ENCODE measurements at regions not wholly inside any gene's neighbourhood (a gene's known extent, or its start where the extent isn't known, plus 50 kb on each side); places are given as distances from the start of the nearest gene placed in this dataset.
"Not testable (repeated sequence)": the region's sequence is repeated elsewhere in the genome, so short reads cannot be mapped to it uniquely, and the experiment has no call there.

- DNase-seq = no peak
- Mint-ChIP-seq H3K4me3 (no peak overlapping the region), H3K9me3 (peaks cover 21 to 24% of the 10 kb centered on the region in 2 donors), H3K27me3 (ENCODE audit: low read depth in 2 of 2) (no peaks in the 10 kb centered on the region), H3K36me3 (peaks cover 14% of the 10 kb centered on the region), H3K4me1 (no peaks in the 10 kb centered on the region), H3K27ac (no peak overlapping the region)
- no peaks in the 10 kb centered on the region for H3K4me1 ChIP-seq (ENCODE audit: control insufficient read depth, insufficient read depth, low read length)
- no peak for TF ChIP-seq CTCF (IDR thresholded peaks at IDR 0.05)
- no peaks in the 10 kb centered on the region for H3K27me3 ChIP-seq (ENCODE audit: control insufficient read depth, insufficient read depth, low read length)
- intact Hi-C loops (cut with micrococcal nuclease) = no loop called here
- no peak for ATAC-seq
- no peaks in the 10 kb centered on the region for H3K9me3 ChIP-seq (ENCODE audit: control insufficient read depth, insufficient read depth, low read length)
- no peak overlapping the region for H3K4me3 ChIP-seq (ENCODE audit: low read length)
- H3K36me3 ChIP-seq (ENCODE audit: control insufficient read depth, insufficient read depth, low read length) = no peaks in the 10 kb centered on the region
- H3K27ac ChIP-seq (ENCODE audit: low read length) = no peak overlapping the region
Measured at GRCh38 chr4:117135634-117136354, 50.4 kb upstream of the TRAM1L1 start.

DNA sequence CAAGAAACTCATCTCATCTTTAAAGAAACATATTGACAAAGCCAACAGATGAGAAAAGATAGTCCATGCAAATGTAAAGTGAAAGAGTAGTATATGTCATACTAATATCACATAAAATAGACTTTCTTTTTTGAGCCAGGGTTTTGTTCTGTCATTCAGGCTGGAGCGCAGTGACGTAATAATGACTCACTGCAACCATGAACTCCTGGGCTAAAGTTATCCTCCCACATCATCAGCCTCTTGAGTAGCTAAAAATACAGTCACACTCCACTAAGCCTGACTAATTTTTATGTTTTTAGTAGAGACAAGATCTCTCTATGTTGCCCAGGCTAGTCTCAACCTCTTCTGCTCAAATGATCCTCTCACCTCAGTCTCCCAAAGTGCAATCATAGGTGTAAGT, 51.8 kb upstream of the TRAM1L1 start:
- no peak overlapping the region for H3K27ac ChIP-seq (ENCODE audit: low read length)

GRCh38 chr4:117138732-117139131, 53.4 kb upstream of the TRAM1L1 start:
- H3K27ac ChIP-seq (ENCODE audit: low read length); H3K4me3 Mint-ChIP-seq; H3K4me1 Mint-ChIP-seq; intact Hi-C loops (cut with micrococcal nuclease); H3K27me3 ChIP-seq (ENCODE audit: control insufficient read depth, insufficient read depth, low read length); H3K4me1 ChIP-seq (ENCODE audit: control insufficient read depth, insufficient read depth, low read length); H3K9me3 ChIP-seq (ENCODE audit: control insufficient read depth, insufficient read depth, low read length); H3K27me3 Mint-ChIP-seq (ENCODE audit: low read depth in 2 of 2); DNase-seq; H3K4me3 ChIP-seq (ENCODE audit: low read length); H3K36me3 ChIP-seq (ENCODE audit: control insufficient read depth, insufficient read depth, low read length); ATAC-seq; H3K27ac Mint-ChIP-seq: not testable (repeated sequence)
- H3K36me3 Mint-ChIP-seq = peaks cover 14% of the 10 kb centered on the region
- peaks cover 18 to 21% of the 10 kb centered on the region in 2 donors for H3K9me3 Mint-ChIP-seq
- WGBS (ENCODE audit: insufficient coverage) = 85% methylated on average over 3 of the region's 3 CpGs

More for the DNA sequence above, 51.8 kb upstream of the TRAM1L1 start:
- Mint-ChIP-seq H3K27me3 (ENCODE audit: low read depth in 2 of 2) (no peaks in the 10 kb centered on the region), H3K9me3 (peaks cover 24 to 26% of the 10 kb centered on the region in 2 donors), H3K27ac (no peak overlapping the region), H3K4me1 (no peaks in the 10 kb centered on the region), H3K36me3 (peaks cover 14% of the 10 kb centered on the region), H3K4me3 (no peak overlapping the region)
- no peaks in the 10 kb centered on the region for H3K4me1 ChIP-seq (ENCODE audit: control insufficient read depth, insufficient read depth, low read length)
- TF ChIP-seq CTCF (IDR thresholded peaks at IDR 0.05) = no peak
- no peaks in the 10 kb centered on the region for H3K27me3 ChIP-seq (ENCODE audit: control insufficient read depth, insufficient read depth, low read length)
- no peak for ATAC-seq
- no peaks in the 10 kb centered on the region for H3K36me3 ChIP-seq (ENCODE audit: control insufficient read depth, insufficient read depth, low read length)
- intact Hi-C loops (cut with micrococcal nuclease) = no loop called here
- WGBS (ENCODE audit: insufficient coverage) = 93% methylated on average over 2 of the region's 2 CpGs
- H3K9me3 ChIP-seq (ENCODE audit: control insufficient read depth, insufficient read depth, low read length) = no peaks in the 10 kb centered on the region
- H3K4me3 ChIP-seq (ENCODE audit: low read length) = no peak overlapping the region
- no peak for DNase-seq

DNA sequence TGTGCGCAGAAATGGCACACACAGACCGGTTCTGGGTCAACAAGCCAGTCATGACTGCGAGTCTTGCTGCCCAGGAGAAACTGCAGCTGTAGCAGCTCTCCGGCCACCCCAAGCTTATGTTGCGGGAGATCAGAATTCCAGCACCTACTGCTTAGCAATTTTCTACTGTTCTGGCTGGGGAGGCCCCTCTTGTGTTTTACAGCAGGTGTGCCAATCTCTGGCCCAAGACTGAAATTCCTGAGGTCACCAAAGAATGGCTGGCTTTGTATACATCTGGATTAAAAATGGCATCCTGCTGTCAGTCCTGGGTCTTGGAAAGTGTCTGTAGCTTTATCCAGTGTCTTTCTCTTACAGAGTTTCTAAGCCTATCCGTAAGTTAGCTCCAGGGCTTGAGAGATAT, 68.9 kb upstream of the TRAM1L1 start:
- H3K9me3 ChIP-seq (ENCODE audit: control insufficient read depth, insufficient read depth, low read length) = peaks cover 14% of the 10 kb centered on the region
- no peak overlapping the region for H3K4me3 Mint-ChIP-seq
- no peak for TF ChIP-seq CTCF (IDR thresholded peaks at IDR 0.05)
- no peak for DNase-seq
- H3K27ac ChIP-seq (ENCODE audit: low read length) = no peak overlapping the region
- no peaks in the 10 kb centered on the region for H3K4me1 ChIP-seq (ENCODE audit: control insufficient read depth, insufficient read depth, low read length)
- no peak for ATAC-seq
- intact Hi-C loops (cut with micrococcal nuclease) = no loop called here
- no peaks in the 10 kb centered on the region for H3K27me3 Mint-ChIP-seq (ENCODE audit: low read depth in 2 of 2)
- H3K27me3 ChIP-seq (ENCODE audit: control insufficient read depth, insufficient read depth, low read length) = no peaks in the 10 kb centered on the region
- no peaks in the 10 kb centered on the region for H3K4me1 Mint-ChIP-seq
- peaks cover 8 to 16% of the 10 kb centered on the region in 2 donors for H3K9me3 Mint-ChIP-seq
- H3K27ac Mint-ChIP-seq = no peak overlapping the region
- WGBS (ENCODE audit: insufficient coverage) = 92% methylated on average over 6 of the region's 6 CpGs
- H3K36me3 Mint-ChIP-seq = peaks cover 15% of the 10 kb centered on the region
- no peaks in the 10 kb centered on the region for H3K36me3 ChIP-seq (ENCODE audit: control insufficient read depth, insufficient read depth, low read length)
- H3K4me3 ChIP-seq (ENCODE audit: low read length) = no peak overlapping the region

Measured in natural killer cell (primary cell).